ENCODE measurements at regions not wholly inside any gene's neighbourhood (a gene's known extent, or its start where the extent isn't known, plus 50 kb on each side); places are given as distances from the start of the nearest gene placed in this dataset.

DNA sequence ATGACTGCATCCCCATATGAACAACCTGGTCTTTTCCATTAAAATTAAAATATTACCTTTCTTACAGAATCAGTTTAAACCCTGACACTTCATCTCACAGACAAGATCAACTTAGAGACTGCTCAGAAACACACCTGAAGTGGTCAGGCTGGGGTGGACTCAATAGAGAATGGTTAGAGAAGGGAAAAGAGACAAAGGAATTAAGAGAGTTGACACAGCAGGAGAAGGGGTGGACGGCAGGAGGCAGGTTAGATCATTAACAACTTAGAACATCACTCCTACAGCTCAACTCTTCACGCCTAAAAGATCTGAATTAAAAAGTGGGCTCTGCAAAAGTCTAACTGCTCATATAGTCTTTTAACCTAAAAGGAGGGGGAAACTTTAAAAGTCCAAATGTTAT lies 157.7 kb upstream of the COL1A2 start:
- no peak for TF ChIP-seq CTCF (conservative IDR thresholded peaks at IDR 0.05)
- Mint-ChIP-seq H3K27ac (ENCODE audit: unreplicated experiment) (no peak overlapping the region), H3K4me3 (no peak overlapping the region), H3K9me3 (peaks cover 5% of the 10 kb centered on the region), H3K27me3 (ENCODE audit: low read depth) (no peaks in the 10 kb centered on the region), H3K4me1 (peaks cover 21% of the 10 kb centered on the region), H3K36me3 (ENCODE audit: low read depth) (peaks cover 5% of the 10 kb centered on the region)
- DNase-seq (ENCODE audit: low read depth, low spot score): no peak

- peaks cover 2% of the 10 kb centered on the region for H3K36me3 Mint-ChIP-seq (ENCODE audit: low read depth)
- H3K27ac Mint-ChIP-seq (ENCODE audit: unreplicated experiment): no peak overlapping the region
Measured at GRCh38 chr7:94237417-94237816, 157.3 kb upstream of the COL1A2 start.

DNA sequence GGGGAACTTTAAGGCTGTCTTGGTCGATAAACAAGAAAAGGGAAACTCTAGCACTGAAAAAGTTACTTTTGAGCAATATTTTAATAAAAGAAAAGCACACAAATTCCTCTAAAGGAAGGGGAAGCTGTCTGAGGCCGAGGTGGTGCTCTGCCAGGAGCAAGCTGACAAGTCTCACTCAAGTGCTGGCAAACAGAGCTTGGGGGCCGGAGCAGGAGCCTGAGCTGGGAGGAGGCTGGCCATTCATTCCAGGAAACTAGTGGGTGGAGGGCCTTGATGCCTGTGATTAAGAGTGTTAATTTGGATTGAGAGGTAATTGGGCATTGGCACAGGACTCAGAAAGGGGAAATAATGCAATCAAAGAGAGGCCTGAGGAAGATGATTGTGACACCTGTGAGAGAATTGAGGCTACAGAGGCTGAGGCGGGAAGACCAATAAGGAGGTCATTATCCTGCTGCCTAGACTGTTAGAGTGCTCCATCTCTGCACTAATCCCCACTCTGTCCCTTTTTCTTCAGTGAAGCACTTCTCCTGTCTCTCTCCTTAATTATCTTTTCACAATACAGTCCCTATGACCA lies 154.9 kb upstream of the COL1A2 start:
- Mint-ChIP-seq H3K9me3 (no peaks in the 10 kb centered on the region), H3K27me3 (ENCODE audit: low read depth) (no peaks in the 10 kb centered on the region), H3K27ac (ENCODE audit: unreplicated experiment) (no peak overlapping the region), H3K4me3 (no peak overlapping the region), H3K36me3 (ENCODE audit: low read depth) (no peaks in the 10 kb centered on the region), H3K4me1 (peaks cover 21% of the 10 kb centered on the region)
- DNase-seq (ENCODE audit: low read depth, low spot score): no peak
- no peak for TF ChIP-seq CTCF (conservative IDR thresholded peaks at IDR 0.05)

More at GRCh38 chr7:94237417-94237816, 157.3 kb upstream of the COL1A2 start:
- Mint-ChIP-seq H3K9me3 (peaks cover 2% of the 10 kb centered on the region), H3K4me3 (no peak overlapping the region), H3K27me3 (ENCODE audit: low read depth) (no peaks in the 10 kb centered on the region), H3K4me1 (peaks cover 21% of the 10 kb centered on the region)
- TF ChIP-seq CTCF (conservative IDR thresholded peaks at IDR 0.05): no peak
- DNase-seq (ENCODE audit: low read depth, low spot score): no peak

GRCh38 chr7:94240902-94241301 lies 153.8 kb upstream of the COL1A2 start:
- Mint-ChIP-seq H3K27ac (ENCODE audit: unreplicated experiment) (no peak overlapping the region), H3K36me3 (ENCODE audit: low read depth) (no peaks in the 10 kb centered on the region), H3K9me3 (no peaks in the 10 kb centered on the region), H3K27me3 (ENCODE audit: low read depth) (no peaks in the 10 kb centered on the region), H3K4me3 (no peak overlapping the region), H3K4me1 (peaks cover 21% of the 10 kb centered on the region)
- no peak for DNase-seq (ENCODE audit: low read depth, low spot score)
- TF ChIP-seq CTCF (conservative IDR thresholded peaks at IDR 0.05): no peak

DNA sequence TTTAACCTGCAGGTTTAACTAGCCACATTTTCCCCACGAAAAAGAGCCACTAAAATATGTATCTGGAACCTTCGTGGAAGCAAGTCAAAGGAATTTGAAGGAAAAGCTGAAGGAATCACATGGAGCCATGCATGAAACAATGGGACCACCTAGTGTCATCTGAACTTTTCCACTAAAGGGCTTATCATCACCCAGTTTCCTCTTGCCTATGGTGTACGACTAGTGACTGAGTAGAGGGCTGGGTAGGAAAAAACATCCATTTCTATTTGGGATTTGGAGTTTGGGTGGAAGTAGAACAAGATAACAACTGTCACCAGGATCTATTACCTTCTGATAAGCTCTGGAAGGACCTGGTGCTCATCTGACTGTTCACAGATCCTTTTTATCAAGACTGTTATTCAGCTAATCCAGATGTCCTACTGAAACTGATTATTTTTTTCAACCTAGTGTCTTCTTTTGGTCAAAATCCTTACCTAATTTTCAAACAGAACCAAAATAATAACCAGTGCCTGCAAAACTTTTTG lies 153.2 kb upstream of the COL1A2 start:
- Mint-ChIP-seq H3K9me3 (no peaks in the 10 kb centered on the region), H3K36me3 (ENCODE audit: low read depth) (no peaks in the 10 kb centered on the region), H3K27ac (ENCODE audit: unreplicated experiment) (no peak overlapping the region), H3K4me3 (no peak overlapping the region), H3K4me1 (peaks cover 22% of the 10 kb centered on the region), H3K27me3 (ENCODE audit: low read depth) (no peaks in the 10 kb centered on the region)
- DNase-seq (ENCODE audit: low read depth, low spot score): no peak
- TF ChIP-seq CTCF (conservative IDR thresholded peaks at IDR 0.05): no peak
